K562 (cell line): ENCODE measurements at regions not wholly inside any gene's neighbourhood (a gene's known extent, or its start where the extent isn't known, plus 50 kb on each side); places are given as distances from the start of the nearest gene placed in this dataset.

Source experiments
- ARID1B ChIP-seq: fragments of 450-650 bp; IDR thresholded peaks from 2 replicates; pipeline ENCODE4 v1.6.1; 2016; ENCODE audit warnings: antibody characterized with exemption, mild to moderate bottlenecking, inconsistent platforms
- ARID2 ChIP-seq: fragments of 450-650 bp; IDR thresholded peaks from 2 replicates; pipeline ENCODE4 v1.6.1; 2017; ENCODE audit warnings: antibody characterized with exemption, mild to moderate bottlenecking
- CBFA2T3 ChIP-seq: fragments of 450-650 bp; IDR thresholded peaks from 2 replicates; pipeline ENCODE4 v1.6.1; 2017
- CBX5 ChIP-seq: IDR thresholded peaks from 2 replicates; pipeline ENCODE4 v1.6.1; 2014; ENCODE audit warnings: low read depth, borderline replicate concordance
- CREB1 ChIP-seq, 2 experiments: sonication (generic) in 1 of 2; formaldehyde crosslinking in 1 of 2; IDR thresholded peaks; 2 replicates each; pipeline versions ENCODE4 v1.6.1 to v1.8.0; 2012 to 2022; ENCODE audit warnings: inconsistent platforms in 1 of 2, mild to moderate bottlenecking in 1 of 2, missing genetic modification reagents in 1 of 2, moderate library complexity in 1 of 2
- CREM ChIP-seq: IDR thresholded peaks from 2 replicates; pipeline ENCODE4 v1.6.1; 2014; ENCODE audit warnings: antibody characterized with exemption, low read depth
- E2F3 ChIP-seq: fragments of 250-450 bp; sonication (Bioruptor Pico); IDR thresholded peaks from 2 replicates; pipeline ENCODE4 v1.4.0; 2020; ENCODE audit warnings: mild to moderate bottlenecking
- E2F8 ChIP-seq: fragments of 450-650 bp; IDR thresholded peaks from 2 replicates; pipeline ENCODE4 v1.7.1; 2018; ENCODE audit warnings: mild to moderate bottlenecking, low read depth; ENCODE audit not compliant: partially characterized antibody
- GATAD2A ChIP-seq: fragments of 450-650 bp; IDR thresholded peaks from 2 replicates; pipeline ENCODE4 v1.6.1; 2017
- HMGN3 ChIP-seq: IDR thresholded peaks from 2 replicates; pipeline ENCODE4 v1.6.1; 2011; ENCODE audit warnings: borderline replicate concordance, low read depth, mild to moderate bottlenecking, mixed read lengths, low read length; ENCODE audit not compliant: insufficient read length; ENCODE audit errors: extremely low read depth
- KDM2B ChIP-seq: fragments of 250-450 bp; sonication (Bioruptor Pico); IDR thresholded peaks from 2 replicates; pipeline ENCODE4 v1.8.0; 2021; ENCODE audit warnings: mild to moderate bottlenecking, moderate library complexity
- LARP7 ChIP-seq: fragments of 450-650 bp; IDR thresholded peaks from 2 replicates; pipeline ENCODE4 v1.6.1; 2016
- MAFG ChIP-seq: fragments of 450-650 bp; conservative IDR thresholded peaks from 2 replicates; pipeline ENCODE4 v1.6.1; 2016; ENCODE audit warnings: missing genetic modification characterization, missing compliant biosample characterization
- NKRF ChIP-seq: fragments of 450-650 bp; IDR thresholded peaks from 2 replicates; pipeline ENCODE4 v1.6.1; 2016; ENCODE audit warnings: borderline replicate concordance
- NUFIP1 ChIP-seq: fragments of 450-650 bp; IDR thresholded peaks from 2 replicates; pipeline ENCODE4 v1.6.1; 2018; ENCODE audit not compliant: partially characterized antibody
- ZNF274 ChIP-seq: IDR thresholded peaks from 2 replicates; pipeline ENCODE4 v1.6.1; 2011; ENCODE audit warnings: low read depth, mild to moderate bottlenecking, low read length, moderate library complexity, borderline replicate concordance
- TF ChIP-seq, protein P1 (sequence below): sonication (generic); formaldehyde crosslinking; IDR thresholded peaks from 2 replicates; pipeline ENCODE4 v1.8.0; 2023; ENCODE audit warnings: mild to moderate bottlenecking, missing genetic modification reagents
- TF ChIP-seq, protein P2 (sequence below): sonication (generic); formaldehyde crosslinking; IDR thresholded peaks from 2 replicates; pipeline ENCODE4 v1.8.0; 2022; ENCODE audit warnings: missing genetic modification reagents, mild to moderate bottlenecking, borderline replicate concordance
- TF ChIP-seq, protein P3 (sequence below): fragments of 200-800 bp; sonication (Bioruptor generic); IDR thresholded peaks from 2 replicates; pipeline ENCODE4 v1.6.1; 2017; ENCODE audit warnings: missing genetic modification characterization, missing compliant biosample characterization

DNA sequence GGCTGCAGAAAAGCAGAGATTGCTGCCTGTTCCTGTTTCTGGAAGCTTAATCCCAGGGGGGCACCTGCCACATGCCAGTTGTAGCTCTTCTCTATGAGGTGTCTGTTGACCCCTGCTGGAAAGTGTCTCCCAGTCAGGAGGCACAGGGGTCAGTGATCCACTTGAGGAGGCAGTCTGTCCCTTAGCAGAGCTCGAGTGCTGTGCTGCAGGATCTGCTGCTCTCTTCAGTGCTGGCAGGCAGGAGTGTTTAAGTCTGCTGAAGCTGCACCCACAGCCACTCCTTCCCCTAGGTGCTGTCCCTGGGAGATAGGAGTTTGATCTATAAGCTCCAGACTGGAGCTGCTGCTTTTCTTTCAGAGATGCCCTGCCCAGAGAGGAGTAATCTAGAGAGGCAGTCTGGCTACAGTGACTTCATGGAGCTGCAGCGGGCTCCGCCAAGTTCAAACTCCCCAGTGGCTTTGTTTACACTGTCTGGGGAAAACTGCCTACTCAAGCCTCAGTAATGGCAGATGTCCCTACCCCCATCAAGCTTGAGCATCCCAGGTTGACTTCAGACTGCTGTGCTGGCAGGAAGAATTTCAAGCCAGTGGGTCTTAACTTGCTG is 57.6 kb upstream of the CROT start (continued):
- TF ChIP-seq NKRF (no peak), GATAD2A (no peak), CBX5 (no peak), NUFIP1 (no peak), MAFG (tag) (no peak), HMGN3 (no peak), LARP7 (no peak), ARID2 (no peak), KDM2B (CRISPR knock-in tag) (no peak), ZNF274 (no peak), CREB1 (IDR thresholded peaks at IDR 0.05) (no peak), CREB1 (CRISPR knock-in tag; IDR thresholded peaks at IDR 0.05) (no peak), CBFA2T3 (peak; percentile 77), E2F8 (no peak), CREM (no peak), E2F3 (CRISPR knock-in tag) (no peak), ARID1B (peak; percentile 50)
- TF ChIP-seq, protein P1, sequence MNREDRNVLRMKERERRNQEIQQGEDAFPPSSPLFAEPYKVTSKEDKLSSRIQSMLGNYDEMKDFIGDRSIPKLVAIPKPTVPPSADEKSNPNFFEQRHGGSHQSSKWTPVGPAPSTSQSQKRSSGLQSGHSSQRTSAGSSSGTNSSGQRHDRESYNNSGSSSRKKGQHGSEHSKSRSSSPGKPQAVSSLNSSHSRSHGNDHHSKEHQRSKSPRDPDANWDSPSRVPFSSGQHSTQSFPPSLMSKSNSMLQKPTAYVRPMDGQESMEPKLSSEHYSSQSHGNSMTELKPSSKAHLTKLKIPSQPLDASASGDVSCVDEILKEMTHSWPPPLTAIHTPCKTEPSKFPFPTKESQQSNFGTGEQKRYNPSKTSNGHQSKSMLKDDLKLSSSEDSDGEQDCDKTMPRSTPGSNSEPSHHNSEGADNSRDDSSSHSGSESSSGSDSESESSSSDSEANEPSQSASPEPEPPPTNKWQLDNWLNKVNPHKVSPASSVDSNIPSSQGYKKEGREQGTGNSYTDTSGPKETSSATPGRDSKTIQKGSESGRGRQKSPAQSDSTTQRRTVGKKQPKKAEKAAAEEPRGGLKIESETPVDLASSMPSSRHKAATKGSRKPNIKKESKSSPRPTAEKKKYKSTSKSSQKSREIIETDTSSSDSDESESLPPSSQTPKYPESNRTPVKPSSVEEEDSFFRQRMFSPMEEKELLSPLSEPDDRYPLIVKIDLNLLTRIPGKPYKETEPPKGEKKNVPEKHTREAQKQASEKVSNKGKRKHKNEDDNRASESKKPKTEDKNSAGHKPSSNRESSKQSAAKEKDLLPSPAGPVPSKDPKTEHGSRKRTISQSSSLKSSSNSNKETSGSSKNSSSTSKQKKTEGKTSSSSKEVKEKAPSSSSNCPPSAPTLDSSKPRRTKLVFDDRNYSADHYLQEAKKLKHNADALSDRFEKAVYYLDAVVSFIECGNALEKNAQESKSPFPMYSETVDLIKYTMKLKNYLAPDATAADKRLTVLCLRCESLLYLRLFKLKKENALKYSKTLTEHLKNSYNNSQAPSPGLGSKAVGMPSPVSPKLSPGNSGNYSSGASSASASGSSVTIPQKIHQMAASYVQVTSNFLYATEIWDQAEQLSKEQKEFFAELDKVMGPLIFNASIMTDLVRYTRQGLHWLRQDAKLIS (CRISPR knock-in tag) = no peak
- TF ChIP-seq, protein P2, sequence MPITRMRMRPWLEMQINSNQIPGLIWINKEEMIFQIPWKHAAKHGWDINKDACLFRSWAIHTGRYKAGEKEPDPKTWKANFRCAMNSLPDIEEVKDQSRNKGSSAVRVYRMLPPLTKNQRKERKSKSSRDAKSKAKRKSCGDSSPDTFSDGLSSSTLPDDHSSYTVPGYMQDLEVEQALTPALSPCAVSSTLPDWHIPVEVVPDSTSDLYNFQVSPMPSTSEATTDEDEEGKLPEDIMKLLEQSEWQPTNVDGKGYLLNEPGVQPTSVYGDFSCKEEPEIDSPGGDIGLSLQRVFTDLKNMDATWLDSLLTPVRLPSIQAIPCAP = no peak
- TF ChIP-seq, protein P3, sequence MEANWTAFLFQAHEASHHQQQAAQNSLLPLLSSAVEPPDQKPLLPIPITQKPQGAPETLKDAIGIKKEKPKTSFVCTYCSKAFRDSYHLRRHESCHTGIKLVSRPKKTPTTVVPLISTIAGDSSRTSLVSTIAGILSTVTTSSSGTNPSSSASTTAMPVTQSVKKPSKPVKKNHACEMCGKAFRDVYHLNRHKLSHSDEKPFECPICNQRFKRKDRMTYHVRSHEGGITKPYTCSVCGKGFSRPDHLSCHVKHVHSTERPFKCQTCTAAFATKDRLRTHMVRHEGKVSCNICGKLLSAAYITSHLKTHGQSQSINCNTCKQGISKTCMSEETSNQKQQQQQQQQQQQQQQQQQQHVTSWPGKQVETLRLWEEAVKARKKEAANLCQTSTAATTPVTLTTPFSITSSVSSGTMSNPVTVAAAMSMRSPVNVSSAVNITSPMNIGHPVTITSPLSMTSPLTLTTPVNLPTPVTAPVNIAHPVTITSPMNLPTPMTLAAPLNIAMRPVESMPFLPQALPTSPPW = no peak
